ENCODE measurements at regions not wholly inside any gene's neighbourhood (a gene's known extent, or its start where the extent isn't known, plus 50 kb on each side); places are given as distances from the start of the nearest gene placed in this dataset.

- Histone ChIP-seq H3K27me3 (ENCODE audit: control insufficient read depth, insufficient read depth, low read length) (no peaks in the 10 kb centered on the region), H3K27ac (ENCODE audit: low read length) (no peak overlapping the region), H3K36me3 (ENCODE audit: control insufficient read depth, insufficient read depth, low read length) (no peaks in the 10 kb centered on the region), H3K4me1 (ENCODE audit: control insufficient read depth, insufficient read depth, low read length) (peaks cover 14% of the 10 kb centered on the region), H3K9me3 (ENCODE audit: control insufficient read depth, low read depth, low read length) (peaks cover 5% of the 10 kb centered on the region), H3K4me3 (ENCODE audit: low read length) (no peak overlapping the region)
- no CpG with 5 or more reads among the region's 9 CpGs for WGBS (ENCODE audit: insufficient coverage, low lambda C conversion rate)
- DNase-seq = no peak
Observed at GRCh38 chr11:69953356-69953755, 124.8 kb upstream of the ANO1 start.

GRCh38 chr11:69954756-69955155 is 123.4 kb upstream of the ANO1 start:
- H3K4me1 ChIP-seq (ENCODE audit: control insufficient read depth, insufficient read depth, low read length) = peaks cover under 1% of the 10 kb centered on the region
- no peaks in the 10 kb centered on the region for H3K36me3 ChIP-seq (ENCODE audit: control insufficient read depth, insufficient read depth, low read length)
- DNase-seq = no peak
- H3K4me3 ChIP-seq (ENCODE audit: low read length) = no peak overlapping the region
- peaks cover 5% of the 10 kb centered on the region for H3K9me3 ChIP-seq (ENCODE audit: control insufficient read depth, low read depth, low read length)
- no peak overlapping the region for H3K27ac ChIP-seq (ENCODE audit: low read length)
- no CpG with 5 or more reads among the region's 12 CpGs for WGBS (ENCODE audit: insufficient coverage, low lambda C conversion rate)
- no peaks in the 10 kb centered on the region for H3K27me3 ChIP-seq (ENCODE audit: control insufficient read depth, insufficient read depth, low read length)

GRCh38 chr11:69956669-69957190 is 121.4 kb upstream of the ANO1 start:
- WGBS (ENCODE audit: insufficient coverage, low lambda C conversion rate) = no CpG with 5 or more reads among the region's 8 CpGs
- H3K9me3 ChIP-seq (ENCODE audit: control insufficient read depth, low read depth, low read length) = peaks cover 1% of the 10 kb centered on the region
- no peaks in the 10 kb centered on the region for H3K36me3 ChIP-seq (ENCODE audit: control insufficient read depth, insufficient read depth, low read length)
- no peak overlapping the region for H3K27ac ChIP-seq (ENCODE audit: low read length)
- no peak overlapping the region for H3K4me3 ChIP-seq (ENCODE audit: low read length)
- H3K4me1 ChIP-seq (ENCODE audit: control insufficient read depth, insufficient read depth, low read length) = no peaks in the 10 kb centered on the region
- DNase-seq = no peak
- H3K27me3 ChIP-seq (ENCODE audit: control insufficient read depth, insufficient read depth, low read length) = no peaks in the 10 kb centered on the region

GRCh38 chr11:69957849-69958248 is 120.3 kb upstream of the ANO1 start:
- no peaks in the 10 kb centered on the region for H3K27me3 ChIP-seq (ENCODE audit: control insufficient read depth, insufficient read depth, low read length)
- peak overlapping the region; percentile 6 for H3K27ac ChIP-seq (ENCODE audit: low read length)
- H3K36me3 ChIP-seq (ENCODE audit: control insufficient read depth, insufficient read depth, low read length) = no peaks in the 10 kb centered on the region
- peaks cover 3% of the 10 kb centered on the region for H3K9me3 ChIP-seq (ENCODE audit: control insufficient read depth, low read depth, low read length)
- DNase-seq = no peak
- no peak overlapping the region for H3K4me3 ChIP-seq (ENCODE audit: low read length)
- no CpG with 5 or more reads among the region's 7 CpGs for WGBS (ENCODE audit: insufficient coverage, low lambda C conversion rate)
- H3K4me1 ChIP-seq (ENCODE audit: control insufficient read depth, insufficient read depth, low read length) = no peaks in the 10 kb centered on the region

- DNase-seq = no peak
- WGBS (ENCODE audit: insufficient coverage, low lambda C conversion rate) = no CpG with 5 or more reads among the region's 2 CpGs
Observed at GRCh38 chr11:69958308-69958707, 119.8 kb upstream of the ANO1 start.

DNA sequence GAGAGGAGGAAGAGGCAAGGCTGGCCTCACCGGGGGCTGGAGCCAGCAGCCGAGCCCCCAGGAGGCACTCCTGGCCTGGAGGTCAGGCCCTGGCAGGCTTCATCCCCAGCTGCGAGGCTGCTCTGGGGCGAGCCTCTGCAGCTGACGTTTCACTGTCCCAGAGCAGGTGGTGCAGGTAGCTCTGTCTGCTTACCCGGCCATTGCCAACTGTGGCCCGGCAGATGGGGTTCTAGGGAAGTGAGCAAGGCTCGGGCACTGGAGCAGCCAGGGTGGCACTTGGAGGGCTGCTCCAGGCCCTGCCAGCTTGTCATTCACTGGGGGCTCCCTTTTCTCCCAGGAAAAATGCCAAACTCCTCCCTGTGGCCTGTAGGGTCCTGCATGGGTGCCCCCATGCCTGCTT is 118.7 kb upstream of the ANO1 start:
- DNase-seq = no peak
- H3K4me1 ChIP-seq (ENCODE audit: control insufficient read depth, insufficient read depth, low read length) = no peaks in the 10 kb centered on the region
- no peaks in the 10 kb centered on the region for H3K27me3 ChIP-seq (ENCODE audit: control insufficient read depth, insufficient read depth, low read length)
- H3K9me3 ChIP-seq (ENCODE audit: control insufficient read depth, low read depth, low read length) = peaks cover 3% of the 10 kb centered on the region
- H3K4me3 ChIP-seq (ENCODE audit: low read length) = no peak overlapping the region
- no peak overlapping the region for H3K27ac ChIP-seq (ENCODE audit: low read length)
- no CpG with 5 or more reads among the region's 8 CpGs for WGBS (ENCODE audit: insufficient coverage, low lambda C conversion rate)
- no peaks in the 10 kb centered on the region for H3K36me3 ChIP-seq (ENCODE audit: control insufficient read depth, insufficient read depth, low read length)

More at GRCh38 chr11:69958308-69958707, 119.8 kb upstream of the ANO1 start:
- H3K4me3 ChIP-seq (ENCODE audit: low read length) = no peak overlapping the region
- no peak overlapping the region for H3K27ac ChIP-seq (ENCODE audit: low read length)
- H3K9me3 ChIP-seq (ENCODE audit: control insufficient read depth, low read depth, low read length) = peaks cover 3% of the 10 kb centered on the region
- no peaks in the 10 kb centered on the region for H3K27me3 ChIP-seq (ENCODE audit: control insufficient read depth, insufficient read depth, low read length)
- H3K36me3 ChIP-seq (ENCODE audit: control insufficient read depth, insufficient read depth, low read length) = no peaks in the 10 kb centered on the region
- H3K4me1 ChIP-seq (ENCODE audit: control insufficient read depth, insufficient read depth, low read length) = no peaks in the 10 kb centered on the region

DNA sequence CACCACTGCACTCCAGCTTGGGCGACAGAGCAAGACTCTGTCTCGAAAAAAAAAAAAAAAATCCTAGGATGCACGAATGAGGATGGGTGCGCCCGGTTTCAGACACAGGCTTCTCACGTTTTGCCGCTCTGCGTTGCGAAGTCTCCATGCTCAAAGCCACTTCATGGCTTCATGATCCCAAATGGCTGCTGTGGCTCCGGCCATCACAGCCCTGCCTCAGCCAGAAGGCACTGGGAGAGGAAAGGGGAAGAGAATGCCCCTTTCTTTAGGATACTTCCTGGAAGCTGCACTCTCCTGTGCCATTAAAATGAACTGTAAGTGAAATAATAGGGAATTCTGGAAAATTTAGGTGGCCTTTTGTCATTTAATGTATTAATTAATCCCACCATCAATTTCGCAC is 116.4 kb upstream of the ANO1 start:
- H3K9me3 ChIP-seq (ENCODE audit: control insufficient read depth, low read depth, low read length) = peaks cover 3% of the 10 kb centered on the region
- H3K36me3 ChIP-seq (ENCODE audit: control insufficient read depth, insufficient read depth, low read length) = no peaks in the 10 kb centered on the region
- peaks cover 2% of the 10 kb centered on the region for H3K27me3 ChIP-seq (ENCODE audit: control insufficient read depth, insufficient read depth, low read length)
- peaks cover 12% of the 10 kb centered on the region for H3K4me1 ChIP-seq (ENCODE audit: control insufficient read depth, insufficient read depth, low read length)
- H3K4me3 ChIP-seq (ENCODE audit: low read length) = no peak overlapping the region
- H3K27ac ChIP-seq (ENCODE audit: low read length) = no peak overlapping the region
- 100% methylated on average over 1 of the region's 11 CpGs for WGBS (ENCODE audit: insufficient coverage, low lambda C conversion rate)
- no peak for DNase-seq

GRCh38 chr11:69962152-69962551 is 116.0 kb upstream of the ANO1 start:
- H3K9me3 ChIP-seq (ENCODE audit: control insufficient read depth, low read depth, low read length) = peaks cover 3% of the 10 kb centered on the region
- DNase-seq = no peak
- no peak overlapping the region for H3K4me3 ChIP-seq (ENCODE audit: low read length)
- H3K27me3 ChIP-seq (ENCODE audit: control insufficient read depth, insufficient read depth, low read length) = peaks cover 2% of the 10 kb centered on the region
- WGBS (ENCODE audit: insufficient coverage, low lambda C conversion rate) = no CpG with 5 or more reads among the region's 9 CpGs
- no peak overlapping the region for H3K27ac ChIP-seq (ENCODE audit: low read length)
- no peaks in the 10 kb centered on the region for H3K36me3 ChIP-seq (ENCODE audit: control insufficient read depth, insufficient read depth, low read length)
- peaks cover 13% of the 10 kb centered on the region for H3K4me1 ChIP-seq (ENCODE audit: control insufficient read depth, insufficient read depth, low read length)

DNA sequence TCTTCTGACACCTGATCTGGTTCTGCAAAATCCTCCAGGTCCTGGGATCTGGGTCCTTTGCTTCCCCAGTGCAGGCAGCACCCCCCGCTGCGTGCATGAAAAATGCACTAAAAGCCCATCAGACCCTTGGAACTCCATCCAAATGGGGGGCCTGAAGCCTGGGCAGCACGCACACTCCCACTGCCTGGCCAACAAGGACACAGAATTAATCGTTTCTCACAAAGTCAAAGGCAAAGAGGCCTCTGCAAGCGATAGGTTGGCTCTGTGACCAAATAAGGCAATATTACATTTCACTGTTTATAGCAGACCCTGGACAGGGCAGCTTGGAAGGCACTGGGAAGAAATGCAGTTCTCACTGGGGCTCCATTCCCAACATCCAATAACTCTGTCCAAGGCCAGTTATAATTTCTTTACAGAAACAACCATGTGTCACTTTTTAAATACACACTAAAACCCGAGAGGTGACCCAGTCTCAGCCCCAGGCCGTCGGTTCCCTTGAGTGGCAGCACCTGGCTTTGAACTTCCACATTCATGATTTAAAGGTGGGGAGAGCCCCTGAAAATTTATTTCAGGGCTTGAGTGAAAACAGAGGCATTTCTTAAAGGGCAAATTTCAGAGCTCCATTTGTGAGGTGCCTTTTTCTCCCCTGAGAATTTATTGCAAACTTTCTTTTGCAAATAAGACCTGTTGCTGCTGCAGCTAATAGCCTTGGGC is 114.4 kb upstream of the ANO1 start:
- Histone ChIP-seq H3K4me3 (ENCODE audit: low read length) (no peak overlapping the region), H3K27ac (ENCODE audit: low read length) (no peak overlapping the region), H3K4me1 (ENCODE audit: control insufficient read depth, insufficient read depth, low read length) (peaks cover 13% of the 10 kb centered on the region), H3K27me3 (ENCODE audit: control insufficient read depth, insufficient read depth, low read length) (peaks cover 2% of the 10 kb centered on the region), H3K36me3 (ENCODE audit: control insufficient read depth, insufficient read depth, low read length) (no peaks in the 10 kb centered on the region), H3K9me3 (ENCODE audit: control insufficient read depth, low read depth, low read length) (peaks cover 3% of the 10 kb centered on the region)
- WGBS (ENCODE audit: insufficient coverage, low lambda C conversion rate) = no CpG with 5 or more reads among the region's 8 CpGs
- no peak for DNase-seq

DNA sequence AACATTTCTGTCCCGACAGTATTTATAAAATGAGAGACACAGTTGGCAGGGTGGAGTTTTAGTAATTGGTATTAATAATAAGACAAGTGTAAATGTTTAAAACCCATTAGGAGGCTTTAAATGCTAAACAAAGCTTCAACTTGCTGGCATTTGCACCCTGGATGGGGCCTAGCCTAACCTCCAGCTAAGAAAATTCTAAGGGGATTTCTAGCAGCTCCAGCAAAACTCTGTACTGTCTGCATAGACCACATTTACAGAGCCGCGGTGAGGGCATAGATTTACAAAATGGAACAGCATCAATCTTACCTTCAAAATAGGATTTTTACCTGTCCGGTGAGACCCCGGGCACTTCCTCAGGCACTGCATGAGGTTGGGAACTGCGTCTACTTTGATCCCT is 113.9 kb upstream of the ANO1 start:
- no peaks in the 10 kb centered on the region for H3K36me3 ChIP-seq (ENCODE audit: control insufficient read depth, insufficient read depth, low read length)
- no peak overlapping the region for H3K27ac ChIP-seq (ENCODE audit: low read length)

More for the DNA sequence above, 113.9 kb upstream of the ANO1 start:
- peaks cover 2% of the 10 kb centered on the region for H3K27me3 ChIP-seq (ENCODE audit: control insufficient read depth, insufficient read depth, low read length)
- peaks cover 13% of the 10 kb centered on the region for H3K4me1 ChIP-seq (ENCODE audit: control insufficient read depth, insufficient read depth, low read length)
- DNase-seq = no peak
- no peak overlapping the region for H3K4me3 ChIP-seq (ENCODE audit: low read length)
- WGBS (ENCODE audit: insufficient coverage, low lambda C conversion rate) = no CpG with 5 or more reads among the region's 6 CpGs
- H3K9me3 ChIP-seq (ENCODE audit: control insufficient read depth, low read depth, low read length) = peaks cover 3% of the 10 kb centered on the region

Measured in large intestine (tissue), 3 donors.